LHCN-M2 (cell line): ENCODE measurements at regions not wholly inside any gene's neighbourhood (a gene's known extent, or its start where the extent isn't known, plus 50 kb on each side); places are given as distances from the start of the nearest gene placed in this dataset.

Experiments used
- DNase-seq: peaks from one replicate; pipeline ENCODE4 v3.0.0-alpha.2; 2012; ENCODE audit warnings: low read depth

DNA sequence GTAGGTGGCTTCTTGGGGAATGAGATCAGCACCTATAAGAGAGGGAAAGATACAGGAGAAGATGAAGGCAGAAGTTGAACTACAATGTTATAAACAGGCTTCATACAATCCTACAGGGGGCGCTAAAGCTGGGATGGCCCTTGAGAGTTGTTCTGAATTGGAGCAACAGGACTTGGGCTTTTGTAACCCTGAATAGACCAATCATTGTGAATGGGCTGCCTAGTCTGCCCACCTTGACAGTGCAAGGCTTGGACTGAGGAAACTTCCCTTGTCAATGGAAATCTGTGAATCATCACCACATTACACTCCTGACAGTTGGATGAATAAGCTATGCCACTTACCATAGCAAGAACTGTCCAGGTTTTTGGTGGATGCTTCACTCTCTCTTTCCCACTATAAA is 306.1 kb downstream of the KCNC2 start:
- peak; percentile 15 for DNase-seq

DNA sequence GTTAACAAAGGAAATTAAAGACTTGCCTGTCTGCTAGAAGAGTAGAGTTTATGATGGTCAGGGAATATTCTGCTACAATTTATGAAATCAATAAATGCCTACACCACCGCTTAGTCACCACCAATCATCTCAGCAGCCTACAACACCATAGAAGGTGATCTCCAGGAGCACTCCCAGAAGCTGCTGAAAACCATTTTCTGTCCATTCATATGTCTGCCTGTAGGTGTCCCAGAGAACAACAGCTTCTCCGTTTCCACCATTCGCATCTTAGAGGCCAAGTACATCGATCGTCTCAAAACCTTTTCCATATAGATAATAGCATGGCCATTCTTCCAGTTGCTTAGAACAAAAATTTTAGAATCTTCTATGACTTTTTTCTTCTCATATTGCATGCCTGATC is 303.4 kb downstream of the KCNC2 start:
- DNase-seq: peak; percentile 4

DNA sequence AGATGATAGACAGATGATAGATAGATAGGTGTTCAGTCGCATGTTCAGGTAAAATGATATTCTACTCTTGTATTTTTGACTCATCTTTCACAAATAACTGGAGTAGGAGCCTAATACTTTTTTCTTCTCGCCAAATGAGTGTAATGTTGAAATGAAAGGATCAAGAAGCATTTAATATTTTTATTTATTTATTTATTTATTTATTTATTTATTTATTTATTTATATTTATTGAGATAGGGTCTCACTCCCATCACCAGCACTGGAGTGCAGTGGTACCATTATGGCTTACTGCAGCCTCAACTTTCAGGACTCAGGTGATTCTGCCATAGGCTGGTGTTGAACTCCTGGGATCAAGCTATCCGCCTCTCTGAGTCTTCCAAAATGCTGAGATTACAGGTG is 298.8 kb downstream of the KCNC2 start:
- no peak for DNase-seq

DNA sequence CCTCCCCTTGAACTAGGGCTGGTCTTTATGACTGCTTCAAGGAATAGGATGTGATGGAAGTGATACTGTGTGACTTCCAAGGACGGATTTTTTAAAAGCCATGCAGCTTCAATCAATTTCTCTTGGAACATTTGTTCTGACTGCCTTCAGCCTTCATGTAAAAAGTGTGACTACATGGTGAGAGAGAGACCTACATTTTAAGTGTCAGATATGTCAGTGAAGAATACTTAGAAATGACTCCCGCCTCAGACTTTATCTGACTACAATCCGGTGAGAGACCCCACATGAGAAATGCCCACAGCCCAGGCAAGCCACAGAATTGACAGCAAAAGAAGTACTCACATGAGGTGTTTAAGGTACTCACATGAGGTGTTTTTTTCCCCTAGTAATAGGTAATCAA is 295.3 kb downstream of the KCNC2 start:
- no peak for DNase-seq

DNA sequence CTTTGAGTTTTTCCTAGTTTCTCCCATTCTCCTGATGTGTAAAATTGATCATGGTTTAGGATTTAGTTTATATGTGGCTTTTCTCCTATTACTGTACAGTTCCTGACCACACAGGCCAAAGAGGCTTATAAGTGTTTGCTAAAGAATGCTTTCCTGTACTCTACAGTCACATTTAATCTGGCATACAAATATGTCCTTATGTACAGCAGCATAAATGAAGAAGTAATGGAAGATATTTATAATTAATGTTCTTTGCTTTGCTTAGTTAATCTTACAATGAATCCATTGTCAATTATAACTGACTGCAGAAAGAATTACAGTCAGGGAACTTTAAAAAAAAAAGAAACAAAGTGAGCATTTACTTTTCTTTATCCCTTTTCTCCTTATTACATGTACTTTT is 293.9 kb downstream of the KCNC2 start:
- DNase-seq: no peak

DNA sequence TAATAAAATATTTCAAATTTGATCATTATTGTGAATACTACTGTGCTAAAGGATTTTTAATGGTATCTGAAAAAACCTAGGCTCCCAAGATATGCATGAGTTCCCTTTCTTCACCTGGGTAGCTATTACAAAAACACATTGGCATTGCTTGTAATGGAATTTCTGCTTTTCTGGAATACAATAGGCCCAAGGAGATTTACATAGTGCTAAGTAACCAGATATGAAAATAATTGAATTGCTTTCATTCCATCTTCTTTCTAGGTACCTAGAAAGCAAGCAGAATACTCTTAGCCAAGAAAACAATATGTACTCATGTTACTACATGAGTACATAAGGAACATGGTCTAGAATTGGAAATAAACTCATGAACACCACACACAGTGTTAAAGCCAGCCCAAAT is 291.9 kb downstream of the KCNC2 start:
- no peak for DNase-seq

DNA sequence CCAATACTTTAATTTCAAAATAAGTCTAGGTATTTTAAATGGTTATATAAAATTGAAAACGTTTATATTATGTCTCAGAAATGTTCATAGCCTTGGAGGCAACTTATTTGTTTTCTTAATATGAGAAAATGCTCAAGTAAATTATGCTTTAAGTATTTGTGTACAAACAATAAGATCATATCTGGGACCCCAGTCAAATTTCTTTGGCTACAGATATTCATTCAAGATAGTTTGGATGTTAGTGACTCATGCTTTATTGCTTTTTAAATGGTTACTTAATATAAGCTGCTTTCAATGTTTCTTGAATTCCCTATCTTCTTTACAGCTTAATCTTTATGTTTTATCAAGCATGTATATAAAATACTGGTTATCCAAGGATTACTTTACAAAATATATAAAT is 291.3 kb downstream of the KCNC2 start:
- DNase-seq: no peak

DNA sequence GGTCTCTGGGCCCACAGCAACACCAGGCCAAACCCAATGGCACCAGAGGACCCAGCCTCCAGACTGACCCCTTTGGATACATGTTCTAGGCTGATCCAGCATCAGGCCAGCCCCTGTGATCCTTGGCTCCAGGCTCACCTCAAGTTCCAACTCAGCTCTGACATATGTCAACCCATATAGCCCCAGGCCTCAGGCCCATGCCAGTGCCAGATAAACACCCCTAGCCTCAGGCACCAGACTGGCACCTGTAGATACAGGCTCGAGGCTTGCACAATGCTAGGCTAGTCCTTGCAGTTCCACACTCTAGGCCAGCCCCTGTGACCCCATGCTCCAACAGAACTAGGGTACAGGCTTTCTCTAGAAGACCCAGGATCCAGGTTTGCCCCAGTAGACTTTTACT is 287.5 kb downstream of the KCNC2 start:
- no peak for DNase-seq

DNA sequence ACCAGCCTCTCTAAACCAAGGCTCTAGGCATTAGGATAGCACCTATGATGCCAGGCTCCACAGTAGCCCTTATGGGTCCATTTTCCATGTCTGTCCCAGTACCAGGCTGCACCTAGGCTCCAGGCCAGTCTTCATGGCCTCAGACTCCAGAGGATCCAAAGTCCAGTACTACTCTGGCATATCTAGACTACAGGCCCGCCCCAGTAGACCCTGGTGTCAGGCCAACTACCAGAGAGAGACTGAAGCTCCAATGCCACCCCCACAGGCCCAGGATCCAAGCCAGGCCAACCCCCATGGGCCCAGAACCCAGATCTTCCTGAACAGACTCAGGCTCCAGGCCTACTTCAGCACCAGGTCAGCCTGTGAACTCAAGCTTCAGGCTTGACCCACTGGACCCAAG is 287.0 kb downstream of the KCNC2 start:
- DNase-seq: no peak

DNA sequence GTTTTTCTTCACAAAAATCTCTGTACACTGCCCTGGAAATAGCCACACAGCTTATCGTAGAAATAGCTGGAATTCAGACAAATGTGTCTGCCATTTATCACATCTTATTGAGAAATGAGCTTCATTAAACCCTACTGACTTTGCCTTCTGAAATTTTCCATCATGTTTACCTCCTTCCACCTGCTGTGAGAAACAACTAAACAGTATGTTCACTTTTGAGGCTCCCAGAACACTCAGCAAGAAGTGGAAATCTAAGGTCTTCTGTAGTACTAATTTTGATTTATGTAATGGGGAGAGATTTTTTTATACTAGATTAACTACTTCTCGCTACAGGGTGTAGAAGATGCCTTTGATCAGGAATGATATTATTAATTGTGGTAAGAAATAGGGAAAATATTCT is 268.0 kb downstream of the KCNC2 start:
- DNase-seq: no peak

DNA sequence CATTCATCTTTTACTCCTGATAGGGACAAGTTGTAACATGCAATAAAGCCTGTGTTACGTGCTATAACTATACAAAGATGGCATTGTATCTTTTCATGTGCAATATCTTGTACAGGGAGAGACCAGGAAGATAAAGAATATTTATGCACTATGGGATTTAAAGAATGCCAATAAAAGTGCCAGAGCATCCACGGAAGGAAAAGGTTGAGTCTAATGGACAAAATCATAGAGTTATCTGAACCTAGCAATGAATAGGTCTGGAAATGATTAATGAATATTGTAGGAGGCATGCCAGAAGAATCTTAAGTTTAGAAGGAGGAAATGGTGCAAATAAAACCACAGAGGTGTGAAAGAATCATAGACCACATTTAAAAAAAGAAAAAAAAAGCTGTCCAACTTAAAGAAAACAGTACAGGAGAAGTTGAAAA is 263.9 kb downstream of the KCNC2 start:
- DNase-seq: no peak

DNA sequence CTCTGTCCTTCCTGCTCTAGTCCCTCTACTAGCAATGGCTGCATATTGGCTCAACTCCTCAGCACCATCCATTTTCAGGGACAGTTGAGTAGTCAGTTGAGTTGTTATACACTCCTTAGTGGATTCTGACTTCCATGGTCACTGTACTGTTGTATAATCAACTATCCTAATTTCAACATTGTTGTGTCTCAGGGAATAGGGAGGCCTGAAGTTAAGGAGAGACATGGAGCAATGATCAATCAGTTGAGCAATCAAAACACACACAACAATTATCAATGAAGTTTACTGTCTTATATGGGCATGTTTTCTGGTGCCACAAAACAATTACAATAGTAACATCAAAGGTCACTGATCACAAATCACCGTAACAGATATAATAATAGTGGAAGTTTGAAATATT is 255.9 kb downstream of the KCNC2 start:
- DNase-seq: no peak

DNA sequence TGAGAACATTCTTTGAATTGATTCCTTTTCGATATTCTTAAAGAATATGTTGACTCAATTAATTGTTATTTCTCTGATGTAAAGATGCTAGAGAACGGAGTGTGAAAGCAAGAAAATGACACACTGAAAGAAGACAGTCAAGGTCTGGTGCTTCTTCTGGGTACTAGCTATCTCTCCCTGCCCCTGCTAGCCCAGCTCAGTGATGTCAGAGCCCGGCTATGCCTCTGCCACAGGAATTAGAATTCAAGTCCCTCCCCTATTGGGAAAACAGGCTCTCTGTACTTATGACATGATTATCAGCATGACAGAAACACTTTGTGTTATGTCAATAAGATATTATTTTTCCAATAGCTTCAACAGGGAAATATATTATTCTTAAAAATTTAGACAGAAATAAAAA is 252.4 kb downstream of the KCNC2 start:
- DNase-seq: no peak

DNA sequence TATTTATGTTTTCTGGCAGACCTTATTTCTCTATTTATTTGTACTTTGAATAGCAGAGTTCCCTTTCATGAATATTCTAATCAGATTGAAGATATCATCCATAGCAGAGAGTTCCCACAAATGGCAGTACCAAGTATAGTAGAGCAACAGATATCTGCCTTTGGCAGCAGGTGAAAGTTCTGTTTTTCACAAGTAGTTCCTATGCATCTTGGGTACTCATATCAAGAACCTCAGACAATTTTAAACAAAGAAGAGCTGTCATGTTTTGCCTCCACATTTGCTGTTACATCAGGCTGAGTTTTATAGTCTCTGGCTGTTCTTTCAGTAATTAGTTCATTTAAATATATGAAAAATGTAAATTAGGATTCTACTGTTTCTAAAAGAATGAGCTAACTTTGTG is 252.0 kb downstream of the KCNC2 start:
- no peak for DNase-seq

DNA sequence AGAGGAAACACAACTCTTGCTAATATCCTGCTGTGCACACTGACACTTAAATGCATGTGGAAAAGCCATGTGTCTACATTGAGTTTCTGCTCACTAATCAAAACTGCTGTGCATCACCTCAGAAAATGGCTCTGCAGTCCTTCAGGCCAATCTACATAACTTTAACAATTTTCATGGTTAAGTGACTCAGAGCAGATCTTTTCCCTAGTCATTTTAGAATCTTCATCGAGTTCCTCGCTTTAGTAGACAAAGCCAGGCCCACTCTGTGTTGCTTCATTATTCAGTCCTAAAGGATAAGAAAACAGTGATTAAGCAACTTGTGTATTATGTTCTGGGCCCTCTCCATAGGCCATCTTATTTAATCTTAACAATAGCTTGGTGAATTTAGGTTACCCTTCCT is 250.0 kb downstream of the KCNC2 start:
- no peak for DNase-seq

DNA sequence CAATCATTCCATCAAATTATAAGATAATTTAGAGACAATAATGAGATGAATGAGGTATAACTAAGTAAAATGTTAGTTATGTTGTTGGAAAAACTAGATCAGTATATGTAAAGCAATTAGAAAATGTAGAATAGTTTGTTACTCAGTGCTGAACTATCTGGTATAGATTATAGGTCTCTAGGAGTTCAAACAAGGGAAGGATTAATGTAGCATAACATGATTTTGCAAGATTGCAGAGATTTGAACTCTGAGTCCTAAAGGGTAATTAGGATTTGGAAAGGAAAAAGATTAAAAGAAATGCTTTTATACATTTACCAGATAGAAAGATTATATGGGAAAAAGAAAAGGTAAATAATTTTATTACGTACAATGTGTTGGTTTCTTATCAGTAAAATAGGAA is 246.3 kb downstream of the KCNC2 start:
- no peak for DNase-seq

DNA sequence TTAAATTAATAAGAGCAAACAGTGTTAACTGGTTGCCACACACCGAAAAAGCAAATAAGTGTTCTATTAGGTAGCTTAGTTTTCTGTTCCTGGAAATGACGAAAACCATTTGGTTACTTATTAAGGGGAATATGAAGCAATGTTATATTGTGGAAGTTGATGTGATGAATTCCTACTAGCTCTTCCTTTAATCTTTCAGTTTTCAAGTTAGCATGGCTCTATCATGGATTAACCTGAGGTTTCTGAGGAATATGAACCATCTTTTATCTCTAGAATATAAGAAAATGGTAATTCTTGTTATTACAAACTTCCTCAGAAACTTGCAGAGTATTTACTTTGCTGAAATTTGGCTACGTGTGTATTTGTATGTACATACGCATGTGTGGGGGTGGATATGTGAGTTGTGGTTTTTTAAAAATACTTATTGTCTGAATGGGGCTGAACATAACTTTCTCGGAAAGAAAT is 245.7 kb downstream of the KCNC2 start:
- DNase-seq: no peak

DNA sequence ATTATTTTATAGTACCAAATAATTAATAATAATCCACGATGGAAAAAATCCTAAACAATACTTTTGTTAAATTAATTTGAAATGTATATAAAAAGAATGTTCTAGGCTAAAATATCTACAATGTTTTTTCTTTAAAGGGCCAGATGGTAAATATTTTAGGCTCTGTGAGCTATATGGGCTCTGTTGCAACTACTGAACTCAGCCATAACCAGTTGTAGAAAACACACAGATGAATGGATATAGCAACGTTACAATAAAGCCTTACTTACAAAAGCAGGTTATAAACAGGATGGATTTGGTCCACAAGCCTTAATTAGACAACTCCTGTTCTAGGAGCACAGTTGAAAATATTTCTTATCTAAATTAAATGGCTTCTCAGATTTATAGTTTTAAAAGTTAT is 245.2 kb downstream of the KCNC2 start:
- no peak for DNase-seq

DNA sequence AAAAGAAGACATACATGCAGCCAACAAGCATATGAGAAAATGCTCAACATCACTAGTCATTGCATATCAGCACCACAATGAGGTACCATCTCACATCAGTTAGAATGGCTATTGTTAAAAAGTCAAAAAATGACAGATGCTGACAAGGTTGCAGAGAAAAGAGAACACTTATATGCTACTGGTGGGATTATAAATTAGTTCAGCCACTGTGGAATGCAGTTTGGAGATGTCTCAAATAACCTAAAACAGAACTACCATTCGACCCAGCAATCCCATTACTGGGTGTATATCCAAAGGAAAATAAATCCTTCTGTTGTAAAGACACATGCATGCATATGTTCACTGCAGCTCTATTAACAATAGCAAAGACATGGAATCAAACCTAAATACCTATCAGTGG is 238.4 kb downstream of the KCNC2 start:
- DNase-seq: no peak

DNA sequence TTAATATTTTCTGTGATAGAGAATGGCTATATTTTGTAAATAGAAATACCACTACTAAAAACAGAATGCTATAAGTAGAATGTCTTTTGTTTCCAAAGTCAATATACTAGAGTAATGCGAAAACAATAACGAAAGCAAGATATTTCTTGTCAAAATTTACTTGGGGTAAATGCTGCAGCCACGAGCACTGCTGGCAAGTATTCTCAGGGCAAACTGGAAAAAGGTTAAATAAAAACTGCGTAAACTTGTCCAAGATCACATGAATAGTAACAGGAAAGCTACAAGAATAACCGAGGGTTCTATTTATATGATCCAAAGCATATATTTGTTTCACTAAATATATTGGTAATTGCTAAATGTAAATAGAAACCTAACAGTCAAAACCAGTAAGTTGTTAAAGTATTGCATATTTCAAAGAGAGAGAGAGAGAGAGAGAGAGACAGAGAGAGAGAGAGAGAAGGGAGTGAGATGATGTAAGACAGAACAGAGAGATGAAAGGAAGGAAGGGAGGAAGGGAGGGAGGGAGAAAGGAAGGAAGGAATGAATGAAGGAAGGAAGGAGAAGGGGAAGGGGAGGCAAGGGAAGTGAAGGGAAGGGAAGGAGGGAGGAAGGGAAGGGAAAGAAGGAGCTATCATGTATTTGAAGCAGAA is 231.7 kb downstream of the KCNC2 start:
- DNase-seq: no peak

DNA sequence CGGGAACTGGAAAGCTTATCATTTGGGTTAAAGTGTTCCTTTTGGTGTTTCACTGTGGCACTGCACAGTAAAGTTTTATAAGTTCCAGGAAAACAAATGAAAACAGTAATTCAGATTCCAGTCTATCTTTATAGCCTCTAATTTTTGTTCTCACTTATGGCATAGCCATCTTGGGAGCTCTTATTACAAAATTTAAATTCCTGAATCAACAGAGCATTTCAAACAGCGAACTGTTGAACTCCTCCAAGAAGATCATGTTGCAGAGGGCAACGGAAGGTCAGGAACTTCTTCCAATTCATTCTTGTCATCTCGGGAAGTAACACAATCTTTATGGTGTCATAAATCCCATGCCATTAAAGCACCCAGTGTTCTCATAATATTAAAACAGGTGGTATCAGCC is 229.1 kb downstream of the KCNC2 start:
- peak; percentile 48 for DNase-seq

DNA sequence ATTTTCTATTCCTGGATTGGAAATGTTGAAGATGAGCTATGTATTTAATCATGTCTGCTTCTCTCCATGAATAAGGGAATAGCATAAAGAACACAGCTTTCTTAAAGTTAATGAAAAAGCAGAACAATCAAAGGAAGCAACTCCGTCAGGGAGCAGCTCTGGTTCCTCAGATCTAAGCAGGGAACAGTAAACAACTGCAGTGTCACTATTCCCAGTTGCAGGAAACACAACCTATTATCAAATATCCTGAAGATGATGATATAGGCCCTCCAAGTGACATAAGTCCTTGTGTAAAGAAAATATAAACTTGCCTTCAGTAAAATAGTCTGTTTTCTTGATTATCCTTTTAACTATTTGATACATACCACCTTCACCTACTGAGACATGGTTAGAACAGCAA is 228.1 kb downstream of the KCNC2 start:
- DNase-seq: no peak

DNA sequence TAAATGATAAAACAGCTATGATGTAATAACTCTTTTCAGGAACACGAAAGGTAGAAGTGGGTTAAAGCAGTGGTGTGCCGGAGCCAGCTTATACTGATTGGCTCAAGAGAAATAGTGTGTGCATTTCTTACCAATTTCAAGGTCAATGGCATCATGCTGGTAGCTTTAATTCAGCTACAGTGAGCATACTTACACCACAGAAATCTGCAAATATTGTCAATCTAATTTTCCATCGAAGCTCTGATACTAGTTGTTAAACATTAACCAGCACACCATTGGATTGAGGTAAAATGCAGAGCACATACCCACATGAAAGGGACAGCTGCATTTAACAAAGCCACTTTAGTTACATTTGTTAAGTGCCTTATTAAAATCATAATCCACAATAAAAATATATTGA is 225.7 kb downstream of the KCNC2 start:
- DNase-seq: no peak

DNA sequence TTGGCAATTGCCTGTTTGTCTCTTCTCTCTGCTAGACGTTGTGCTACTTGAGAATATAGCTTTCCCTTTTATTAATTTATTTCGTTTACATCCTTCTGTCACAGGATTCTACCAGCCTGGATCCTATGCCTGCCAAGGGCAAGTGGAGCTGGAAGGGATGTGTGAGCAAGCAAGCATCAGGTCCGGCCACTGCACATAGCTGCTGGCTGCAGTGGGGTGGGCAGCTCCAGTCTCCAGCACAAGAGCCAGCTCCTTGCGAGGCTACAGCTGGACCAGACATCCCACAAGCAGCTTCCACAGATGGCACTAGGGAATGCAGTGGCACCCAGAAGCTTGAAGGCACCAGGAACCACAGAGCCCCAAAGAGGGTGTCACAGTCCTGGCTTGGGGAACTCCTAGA is 225.0 kb downstream of the KCNC2 start:
- no peak for DNase-seq
